Natural killer cell (primary cell): ENCODE measurements at regions not wholly inside any gene's neighbourhood (a gene's known extent, or its start where the extent isn't known, plus 50 kb on each side); places are given as distances from the start of the nearest gene placed in this dataset.

Experiments
- ATAC-seq, 3 donors: fragments of 150-1000 bp in 2 of 3; fragments of 200-7000 bp in 1 of 3; cut with Tn5 transposase; 1 replicate in 1 of 3; 2 replicates in 2 of 3; pipeline ENCODE4 v1.10.0; 2021; ENCODE audit warnings: mild to moderate bottlenecking in 2 of 3, moderate library complexity in 2 of 3
- DNase-seq, 2 donors: peaks; one replicate each; pipeline versions ENCODE4 v3.0.0 to v3.0.0-alpha.2; 2013 to 2021; ENCODE audit warnings: mixed read lengths in 1 of 2
- H3K27ac ChIP-seq: one replicate; pipeline ENCODE4 v1.5.1; 2013; ENCODE audit warnings: mild to moderate bottlenecking, low read length
- H3K27me3 ChIP-seq: one replicate; pipeline ENCODE4 v1.6.1; 2013; ENCODE audit warnings: low read length; ENCODE audit not compliant: control insufficient read depth, insufficient read depth
- H3K36me3 ChIP-seq: one replicate; pipeline ENCODE4 v1.6.1; 2013; ENCODE audit warnings: low read length; ENCODE audit not compliant: control insufficient read depth, insufficient read depth
- H3K4me1 ChIP-seq: one replicate; pipeline ENCODE4 v1.6.1; 2013; ENCODE audit warnings: low read length; ENCODE audit not compliant: control insufficient read depth, insufficient read depth
- H3K4me3 ChIP-seq: one replicate; pipeline ENCODE4 v1.5.1; 2013; ENCODE audit warnings: low read length
- H3K9me3 ChIP-seq: one replicate; pipeline ENCODE4 v1.6.1; 2013; ENCODE audit warnings: low read length; ENCODE audit not compliant: control insufficient read depth, insufficient read depth
- H3K27ac Mint-ChIP-seq, 2 donors: one replicate each; pipeline ENCODE4 v1.8.0; 2022; ENCODE audit warnings: mild to moderate bottlenecking in 2 of 2, mixed read lengths in 2 of 2, moderate library complexity in 1 of 2
- H3K27me3 Mint-ChIP-seq, 2 donors: one replicate each; pipeline ENCODE4 v1.8.0; 2022; ENCODE audit warnings: low read depth in 2 of 2, mixed read lengths in 2 of 2
- H3K36me3 Mint-ChIP-seq: one replicate; pipeline ENCODE4 v1.8.0; 2022; ENCODE audit warnings: mixed read lengths
- H3K4me1 Mint-ChIP-seq, 2 donors: one replicate each; pipeline ENCODE4 v1.8.0; 2022; ENCODE audit warnings: mixed read lengths in 2 of 2
- H3K4me3 Mint-ChIP-seq: one replicate; pipeline ENCODE4 v1.8.0; 2022; ENCODE audit warnings: mild to moderate bottlenecking, moderate library complexity, mixed read lengths
- H3K9me3 Mint-ChIP-seq, 2 donors: one replicate each; pipeline ENCODE4 v1.8.0; 2022; ENCODE audit warnings: mixed read lengths in 2 of 2
- WGBS: methylation state at CpG from one replicate; pipeline ENCODE4 v1.1.7; 2013; ENCODE audit warnings: missing lambda C conversion rate; ENCODE audit not compliant: insufficient coverage; 5-methylcytosine and 5-hydroxymethylcytosine counted together
- intact Hi-C: fragments of 100-400 bp; cut with micrococcal nuclease; formaldehyde crosslinking; loops from one replicate; pipeline ENCODE4 v1.14.2; 2022
- TF ChIP-seq, protein P1 (sequence below): fragments of 200-600 bp; IDR thresholded peaks from one replicate; pipeline ENCODE4 v1.8.0; 2022; ENCODE audit warnings: antibody characterized with exemption

DNA sequence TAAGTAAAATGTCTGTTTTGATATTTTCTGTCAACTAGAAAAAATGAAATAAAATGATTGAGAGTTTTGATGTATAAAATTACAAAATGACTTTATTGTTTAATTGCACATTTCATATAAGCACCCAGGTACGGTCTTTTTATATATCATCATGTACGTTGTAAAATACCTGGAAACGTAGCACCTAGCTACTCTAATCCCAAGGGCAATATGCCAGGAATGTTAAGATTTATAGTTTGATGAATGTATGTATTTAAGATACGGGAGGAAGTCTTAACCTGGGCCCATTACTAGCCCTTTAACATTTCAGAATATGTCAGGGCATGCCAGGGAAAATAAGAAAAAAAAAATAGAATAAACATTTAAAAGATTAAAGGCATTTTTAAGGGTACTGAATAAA, 490.9 kb upstream of the NRSN1 start:
- no CpG with 5 or more reads among the region's 4 CpGs for WGBS

DNA sequence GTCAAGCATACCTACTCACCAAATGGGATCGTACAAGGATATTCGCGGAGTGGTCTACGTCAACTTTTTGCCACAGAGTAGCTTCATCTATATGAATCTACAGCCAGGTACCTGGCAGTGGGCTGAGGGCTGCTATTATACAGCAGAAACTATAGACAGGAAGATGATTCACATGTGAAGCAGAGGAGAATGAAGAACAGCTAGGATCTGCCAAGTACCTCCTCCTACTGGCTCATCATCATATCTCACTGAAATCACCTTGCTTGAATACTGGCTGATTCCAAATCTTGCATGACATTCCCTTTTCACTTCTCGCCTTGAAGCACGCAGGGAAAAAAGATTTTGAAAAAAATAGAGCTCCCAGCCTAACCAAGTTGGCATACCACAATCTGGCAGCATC, 488.7 kb upstream of the NRSN1 start:
- Mint-ChIP-seq H3K4me1 (no peaks in the 10 kb centered on the region), H3K4me3 (no peak overlapping the region), H3K27me3 (no peaks in the 10 kb centered on the region), H3K36me3 (no peaks in the 10 kb centered on the region), H3K27ac (no peak overlapping the region), H3K9me3 (peaks cover 5 to 6% of the 10 kb centered on the region in 2 donors)
- Histone ChIP-seq H3K36me3 (no peaks in the 10 kb centered on the region), H3K9me3 (no peaks in the 10 kb centered on the region), H3K4me1 (no peaks in the 10 kb centered on the region), H3K4me3 (no peak overlapping the region), H3K27me3 (no peaks in the 10 kb centered on the region), H3K27ac (no peak overlapping the region)
- TF ChIP-seq, protein P1, sequence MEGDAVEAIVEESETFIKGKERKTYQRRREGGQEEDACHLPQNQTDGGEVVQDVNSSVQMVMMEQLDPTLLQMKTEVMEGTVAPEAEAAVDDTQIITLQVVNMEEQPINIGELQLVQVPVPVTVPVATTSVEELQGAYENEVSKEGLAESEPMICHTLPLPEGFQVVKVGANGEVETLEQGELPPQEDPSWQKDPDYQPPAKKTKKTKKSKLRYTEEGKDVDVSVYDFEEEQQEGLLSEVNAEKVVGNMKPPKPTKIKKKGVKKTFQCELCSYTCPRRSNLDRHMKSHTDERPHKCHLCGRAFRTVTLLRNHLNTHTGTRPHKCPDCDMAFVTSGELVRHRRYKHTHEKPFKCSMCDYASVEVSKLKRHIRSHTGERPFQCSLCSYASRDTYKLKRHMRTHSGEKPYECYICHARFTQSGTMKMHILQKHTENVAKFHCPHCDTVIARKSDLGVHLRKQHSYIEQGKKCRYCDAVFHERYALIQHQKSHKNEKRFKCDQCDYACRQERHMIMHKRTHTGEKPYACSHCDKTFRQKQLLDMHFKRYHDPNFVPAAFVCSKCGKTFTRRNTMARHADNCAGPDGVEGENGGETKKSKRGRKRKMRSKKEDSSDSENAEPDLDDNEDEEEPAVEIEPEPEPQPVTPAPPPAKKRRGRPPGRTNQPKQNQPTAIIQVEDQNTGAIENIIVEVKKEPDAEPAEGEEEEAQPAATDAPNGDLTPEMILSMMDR: no peak
- intact Hi-C loops: no loop called here
- ATAC-seq (no peak), DNase-seq (no peak)
- WGBS: 91% methylated on average over 6 of the region's 6 CpGs

More for the DNA sequence above, 490.9 kb upstream of the NRSN1 start:
- H3K4me3 Mint-ChIP-seq: no peak overlapping the region
- no peaks in the 10 kb centered on the region for H3K27me3 ChIP-seq
- DNase-seq: no peak
- intact Hi-C loops: no loop called here
- TF ChIP-seq, protein P1: no peak
- no peak overlapping the region for H3K4me3 ChIP-seq
- no peaks in the 10 kb centered on the region for H3K9me3 ChIP-seq
- H3K36me3 ChIP-seq: no peaks in the 10 kb centered on the region
- peaks cover 5 to 8% of the 10 kb centered on the region in 2 donors for H3K9me3 Mint-ChIP-seq
- ATAC-seq: no peak
- no peaks in the 10 kb centered on the region for H3K4me1 ChIP-seq
- no peaks in the 10 kb centered on the region for H3K4me1 Mint-ChIP-seq
- no peak overlapping the region for H3K27ac ChIP-seq
- H3K27me3 Mint-ChIP-seq: no peaks in the 10 kb centered on the region
- H3K36me3 Mint-ChIP-seq: no peaks in the 10 kb centered on the region
- H3K27ac Mint-ChIP-seq: no peak overlapping the region

DNA sequence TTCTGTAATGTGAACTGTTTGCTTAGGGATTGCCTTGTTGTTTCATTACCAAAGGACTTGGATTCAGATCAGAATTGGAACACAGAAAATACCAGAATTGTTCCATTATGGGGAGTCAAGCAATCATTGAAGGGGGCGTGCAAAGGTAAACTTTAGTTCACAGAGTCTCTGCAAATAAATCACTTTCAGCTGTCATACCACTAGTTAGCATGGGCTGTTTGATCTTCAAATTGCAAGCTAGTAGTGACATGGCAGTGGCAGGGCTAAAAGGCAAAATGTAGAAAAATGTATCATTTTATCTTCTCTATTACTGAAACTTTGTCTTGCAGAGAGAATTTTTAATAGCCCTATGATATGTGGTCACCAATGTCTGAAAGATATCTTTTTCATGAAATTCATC, 483.2 kb upstream of the NRSN1 start:
- intact Hi-C loops: no loop called here
- H3K27me3 ChIP-seq: no peaks in the 10 kb centered on the region

DNA sequence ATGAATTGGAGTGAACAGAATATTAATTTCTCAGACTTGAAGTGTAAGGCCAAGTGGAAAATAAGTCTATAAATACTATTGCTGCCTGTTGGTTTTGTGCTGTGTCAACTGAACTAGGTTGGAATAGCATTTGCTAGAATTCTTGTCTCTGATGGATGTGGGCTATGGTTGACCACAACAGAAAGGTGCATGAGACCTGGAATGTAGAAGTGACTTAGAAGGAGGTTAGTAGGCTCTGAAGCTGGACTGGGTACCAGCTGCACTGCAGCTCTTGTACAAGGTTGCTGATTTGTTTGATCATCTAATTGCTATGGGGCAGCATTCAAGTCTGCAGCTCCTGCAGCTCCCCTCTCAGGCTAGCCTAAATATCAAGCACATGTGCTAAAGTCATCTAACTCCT, 479.0 kb upstream of the NRSN1 start:
- H3K27me3 Mint-ChIP-seq: no peaks in the 10 kb centered on the region
- intact Hi-C loops: no loop called here
- H3K36me3 Mint-ChIP-seq: no peaks in the 10 kb centered on the region
- H3K4me1 ChIP-seq: no peaks in the 10 kb centered on the region
- no peak overlapping the region for H3K27ac ChIP-seq
- no peaks in the 10 kb centered on the region for H3K9me3 ChIP-seq
- no peak for ATAC-seq
- no peaks in the 10 kb centered on the region for H3K4me1 Mint-ChIP-seq
- no peak overlapping the region for H3K4me3 ChIP-seq
- H3K9me3 Mint-ChIP-seq: peaks cover 5 to 10% of the 10 kb centered on the region in 2 donors
- TF ChIP-seq, protein P1: no peak
- no peak overlapping the region for H3K4me3 Mint-ChIP-seq
- H3K36me3 ChIP-seq: no peaks in the 10 kb centered on the region
- no peaks in the 10 kb centered on the region for H3K27me3 ChIP-seq
- DNase-seq: no peak
- no peak overlapping the region for H3K27ac Mint-ChIP-seq

More for the DNA sequence above, 483.2 kb upstream of the NRSN1 start:
- H3K27ac ChIP-seq: no peak overlapping the region
- no peaks in the 10 kb centered on the region for H3K9me3 ChIP-seq
- no peaks in the 10 kb centered on the region for H3K27me3 Mint-ChIP-seq
- no peaks in the 10 kb centered on the region for H3K36me3 ChIP-seq
- WGBS: no CpG with 5 or more reads among the region's 1 CpG
- ATAC-seq: no peak
- H3K27ac Mint-ChIP-seq: no peak overlapping the region
- H3K4me3 Mint-ChIP-seq: no peak overlapping the region
- peaks cover 0 to 3% of the 10 kb centered on the region in 2 donors for H3K9me3 Mint-ChIP-seq
- TF ChIP-seq, protein P1: no peak
- no peaks in the 10 kb centered on the region for H3K36me3 Mint-ChIP-seq
- H3K4me1 Mint-ChIP-seq: no peaks in the 10 kb centered on the region
- H3K4me3 ChIP-seq: no peak overlapping the region
- H3K4me1 ChIP-seq: no peaks in the 10 kb centered on the region
- DNase-seq: no peak
